SK-N-SH (cell line): ENCODE measurements at regions not wholly inside any gene's neighbourhood (a gene's known extent, or its start where the extent isn't known, plus 50 kb on each side); places are given as distances from the start of the nearest gene placed in this dataset.

Experiments
- CTCF ChIA-PET: fragments of 300-600, 350-600 bp; formaldehyde crosslinking; extraction: SDS; loops from one replicate; lab custom pipeline; 2021; lab: Yijun Ruan, JAX
- POLR2A ChIA-PET: fragments of 350-600 bp; sonication (Branson Sonifier 250); formaldehyde crosslinking; extraction: SDS; loops from one replicate; lab custom pipeline; 2020; ENCODE audit warnings: antibody characterized with exemption, inconsistent platforms; lab: Yijun Ruan, JAX
- DNase-seq: peaks from one replicate; pipeline ENCODE4 v3.0.0; 2012
- H2AFZ ChIP-seq: fragments of 200-600 bp; sonication (generic); 2 replicates; pipeline ENCODE4 v1.8.1; 2016; ENCODE audit warnings: antibody characterized with exemption, mild to moderate bottlenecking, low read depth
- H3F3A ChIP-seq: fragments of 200-600 bp; sonication (generic); replicated peaks from 2 replicates; pipeline ENCODE3; 2016; ENCODE audit warnings: antibody characterized with exemption, mild to moderate bottlenecking; ENCODE audit not compliant: insufficient read depth
- H3K27ac ChIP-seq, 2 experiments: fragments of 200-500 bp in 1 of 2; fragments of 200-600 bp in 1 of 2; sonication (Bioruptor generic) in 1 of 2; sonication (generic), shearing (Covaris generic) in 1 of 2; 2 replicates each; pipeline versions ENCODE4 v1.5.1 to v1.6.1; 2014 to 2016; ENCODE audit warnings: low read depth in 2 of 2, inconsistent platforms in 1 of 2, low read length in 1 of 2, mild to moderate bottlenecking in 1 of 2, mixed read lengths in 1 of 2
- H3K27me3 ChIP-seq: fragments of 200-600 bp; sonication (generic), shearing (Covaris generic); 2 replicates; pipeline ENCODE4 v1.6.1; 2016; ENCODE audit warnings: mixed run types; ENCODE audit not compliant: insufficient read depth
- H3K36me3 ChIP-seq, 2 experiments: fragments of 200-500 bp in 1 of 2; fragments of 200-600 bp in 1 of 2; sonication (Bioruptor generic) in 1 of 2; sonication (generic) in 1 of 2; replicated peaks in 1 of 2; 2 replicates each; pipeline versions ENCODE3 to v1.5.1; 2014 to 2016; ENCODE audit warnings: low read length in 1 of 2, mild to moderate bottlenecking in 1 of 2; ENCODE audit not compliant: insufficient read depth in 2 of 2, control insufficient read depth in 1 of 2
- H3K4me1 ChIP-seq, 2 experiments: fragments of 200-500 bp in 1 of 2; fragments of 200-600 bp in 1 of 2; sonication (Bioruptor generic) in 1 of 2; sonication (generic), shearing (Covaris generic) in 1 of 2; 2 replicates each; pipeline versions ENCODE4 v1.5.1 to v1.6.1; 2014 to 2016; ENCODE audit warnings: low read depth in 1 of 2, low read length in 1 of 2, mixed run types in 1 of 2; ENCODE audit not compliant: insufficient read depth in 2 of 2, control insufficient read depth in 1 of 2
- H3K4me2 ChIP-seq: fragments of 200-600 bp; sonication (generic), shearing (Covaris generic); 2 replicates; pipeline ENCODE4 v1.6.1; 2017; ENCODE audit warnings: mixed run types
- H3K4me3 ChIP-seq, 2 experiments: fragments of 200-500 bp in 1 of 2; fragments of 200-600 bp in 1 of 2; sonication (Bioruptor generic) in 1 of 2; sonication (generic), shearing (Covaris generic) in 1 of 2; 2 replicates each; pipeline versions ENCODE4 v1.5.1 to v1.8.1; 2014 to 2016; ENCODE audit warnings: low read depth in 2 of 2, inconsistent platforms in 1 of 2, low read length in 1 of 2, mild to moderate bottlenecking in 1 of 2, mixed read lengths in 1 of 2, moderate library complexity in 1 of 2
- H3K79me2 ChIP-seq: fragments of 200-600 bp; sonication (generic); 2 replicates; pipeline ENCODE4 v1.8.1; 2017; ENCODE audit warnings: mild to moderate bottlenecking; ENCODE audit not compliant: insufficient read depth
- H3K9ac ChIP-seq: fragments of 200-600 bp; sonication (generic); 2 replicates; pipeline ENCODE4 v1.6.1; 2017; ENCODE audit warnings: mixed run types
- H3K9me2 ChIP-seq: fragments of 200-600 bp; sonication (generic); 2 replicates; pipeline ENCODE4 v1.6.1; 2017; ENCODE audit warnings: mixed run types
- H3K9me3 ChIP-seq: fragments of 200-600 bp; sonication (generic); 2 replicates; pipeline ENCODE4 v1.6.1; 2017; ENCODE audit warnings: mixed run types, mild to moderate bottlenecking, moderate library complexity
- H4K20me1 ChIP-seq: fragments of 200-600 bp; sonication (generic); 2 replicates; pipeline ENCODE4 v1.6.1; 2017; ENCODE audit warnings: mild to moderate bottlenecking, mixed run types; ENCODE audit not compliant: insufficient read depth
- ELF1 ChIP-seq: IDR thresholded peaks from 2 replicates; pipeline ENCODE4 v1.4.0; 2012
- EZH2phosphoT487 ChIP-seq: fragments of 200-600 bp; sonication (generic); IDR thresholded peaks from 2 replicates; pipeline ENCODE4 v1.6.1; 2017; ENCODE audit warnings: low read depth, mixed run types, mild to moderate bottlenecking, antibody characterized with exemption, moderate library complexity, borderline replicate concordance
- FOSL2 ChIP-seq: IDR thresholded peaks from 2 replicates; pipeline ENCODE4 v1.4.0; 2012; ENCODE audit warnings: low read depth, mild to moderate bottlenecking, moderate library complexity, borderline replicate concordance
- JUND ChIP-seq: IDR thresholded peaks from 2 replicates; pipeline ENCODE4 v1.4.0; 2012
- MXI1 ChIP-seq: IDR thresholded peaks from 2 replicates; pipeline ENCODE4 v1.6.1; 2012; ENCODE audit warnings: mild to moderate bottlenecking, low read depth, low read length, improper control_type of control experiment
- NFIC ChIP-seq: IDR thresholded peaks from 2 replicates; pipeline ENCODE4 v1.4.0; 2012; ENCODE audit warnings: borderline replicate concordance
- NRF1 ChIP-seq: IDR thresholded peaks from 2 replicates; pipeline ENCODE4 v1.6.1; 2012; ENCODE audit warnings: low read depth, mild to moderate bottlenecking, low read length
- POLR2AphosphoS5 ChIP-seq: IDR thresholded peaks from 2 replicates; pipeline ENCODE4 v1.6.1; 2012; ENCODE audit warnings: low read depth, low read length
- RAD21 ChIP-seq: IDR thresholded peaks from 2 replicates; pipeline ENCODE4 v1.6.1; 2012; ENCODE audit warnings: mild to moderate bottlenecking, low read length
- RFX5 ChIP-seq: IDR thresholded peaks from 2 replicates; pipeline ENCODE4 v1.6.1; 2012; ENCODE audit warnings: mild to moderate bottlenecking, improper control_type of control experiment, low read length
- TAF1 ChIP-seq: IDR thresholded peaks from 2 replicates; pipeline ENCODE4 v1.6.1; 2012; ENCODE audit warnings: low read depth, mild to moderate bottlenecking, low read length, moderate library complexity, borderline replicate concordance
- TCF12 ChIP-seq: IDR thresholded peaks from 2 replicates; pipeline ENCODE4 v1.4.0; 2012
- YY1 ChIP-seq: IDR thresholded peaks from 2 replicates; pipeline ENCODE4 v1.4.0; 2012; ENCODE audit warnings: low read depth, mild to moderate bottlenecking
- WGBS: methylation state at CpG from one replicate; pipeline ENCODE4 v1.1.6; 2017; ENCODE audit warnings: low lambda C conversion rate; 5-methylcytosine and 5-hydroxymethylcytosine counted together
- TF ChIP-seq, protein P1 (sequence below): IDR thresholded peaks from 2 replicates; pipeline ENCODE4 v1.6.1; 2012; ENCODE audit warnings: mild to moderate bottlenecking, low read depth, low read length, moderate library complexity
- TF ChIP-seq, protein P2 (sequence below): fragments of 150-350 bp; IDR thresholded peaks from 2 replicates; pipeline ENCODE4 v1.6.1; 2016; ENCODE audit warnings: mild to moderate bottlenecking, low read depth, low read length
- TF ChIP-seq, protein P3 (sequence below): IDR thresholded peaks from 2 replicates; pipeline ENCODE4 v1.4.0; 2012; ENCODE audit warnings: low read depth, borderline replicate concordance
- TF ChIP-seq, protein P4 (sequence below): IDR thresholded peaks from 2 replicates; pipeline ENCODE4 v1.4.0; 2012; ENCODE audit warnings: low read depth, borderline replicate concordance
- TF ChIP-seq, protein P5 (sequence below): fragments of 150-350 bp; IDR thresholded peaks from 2 replicates; pipeline ENCODE4 v1.6.1; 2017; ENCODE audit warnings: antibody characterized with exemption, low read length, low read depth, borderline replicate concordance

DNA sequence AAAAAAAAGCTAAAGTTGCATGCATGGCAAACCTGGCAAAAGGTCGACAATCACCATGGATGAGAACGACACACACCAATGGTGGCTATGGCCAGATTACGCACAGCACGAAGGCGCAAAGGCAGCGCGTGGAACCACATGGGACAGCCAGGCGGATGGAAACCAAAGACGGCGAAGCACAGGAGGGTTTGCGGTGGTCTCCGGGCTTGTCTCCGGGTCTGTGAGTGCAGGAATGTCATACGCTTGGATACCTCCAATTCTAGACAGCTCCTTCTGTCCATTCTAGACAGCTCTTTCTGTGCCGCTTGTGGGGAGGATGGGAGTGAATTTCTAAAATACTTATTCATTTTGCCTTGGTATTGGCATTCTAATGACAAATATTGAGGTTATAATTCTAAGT lies 685.4 kb downstream of the BRD1 start:
- Histone ChIP-seq H3K36me3 (no peaks in the 10 kb centered on the region), H3K4me1 (peaks cover 0 to 25% of the 10 kb centered on the region in 2 experiments; a peak in 1 of 4 replicates), H3F3A (no peaks in the 10 kb centered on the region), H3K4me3 (no peak overlapping the region), H3K27ac (no peak overlapping the region)
- CTCF ChIA-PET = no interaction called here
- 49% methylated on average over 13 of the region's 15 CpGs for WGBS
- TF ChIP-seq POLR2AphosphoS5 = no peak
- no peak for TF ChIP-seq RFX5
- TF ChIP-seq MXI1 = no peak
- no peak for TF ChIP-seq FOSL2
- TF ChIP-seq, protein P1, sequence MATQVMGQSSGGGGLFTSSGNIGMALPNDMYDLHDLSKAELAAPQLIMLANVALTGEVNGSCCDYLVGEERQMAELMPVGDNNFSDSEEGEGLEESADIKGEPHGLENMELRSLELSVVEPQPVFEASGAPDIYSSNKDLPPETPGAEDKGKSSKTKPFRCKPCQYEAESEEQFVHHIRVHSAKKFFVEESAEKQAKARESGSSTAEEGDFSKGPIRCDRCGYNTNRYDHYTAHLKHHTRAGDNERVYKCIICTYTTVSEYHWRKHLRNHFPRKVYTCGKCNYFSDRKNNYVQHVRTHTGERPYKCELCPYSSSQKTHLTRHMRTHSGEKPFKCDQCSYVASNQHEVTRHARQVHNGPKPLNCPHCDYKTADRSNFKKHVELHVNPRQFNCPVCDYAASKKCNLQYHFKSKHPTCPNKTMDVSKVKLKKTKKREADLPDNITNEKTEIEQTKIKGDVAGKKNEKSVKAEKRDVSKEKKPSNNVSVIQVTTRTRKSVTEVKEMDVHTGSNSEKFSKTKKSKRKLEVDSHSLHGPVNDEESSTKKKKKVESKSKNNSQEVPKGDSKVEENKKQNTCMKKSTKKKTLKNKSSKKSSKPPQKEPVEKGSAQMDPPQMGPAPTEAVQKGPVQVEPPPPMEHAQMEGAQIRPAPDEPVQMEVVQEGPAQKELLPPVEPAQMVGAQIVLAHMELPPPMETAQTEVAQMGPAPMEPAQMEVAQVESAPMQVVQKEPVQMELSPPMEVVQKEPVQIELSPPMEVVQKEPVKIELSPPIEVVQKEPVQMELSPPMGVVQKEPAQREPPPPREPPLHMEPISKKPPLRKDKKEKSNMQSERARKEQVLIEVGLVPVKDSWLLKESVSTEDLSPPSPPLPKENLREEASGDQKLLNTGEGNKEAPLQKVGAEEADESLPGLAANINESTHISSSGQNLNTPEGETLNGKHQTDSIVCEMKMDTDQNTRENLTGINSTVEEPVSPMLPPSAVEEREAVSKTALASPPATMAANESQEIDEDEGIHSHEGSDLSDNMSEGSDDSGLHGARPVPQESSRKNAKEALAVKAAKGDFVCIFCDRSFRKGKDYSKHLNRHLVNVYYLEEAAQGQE = no peak
- TF ChIP-seq, protein P2, sequence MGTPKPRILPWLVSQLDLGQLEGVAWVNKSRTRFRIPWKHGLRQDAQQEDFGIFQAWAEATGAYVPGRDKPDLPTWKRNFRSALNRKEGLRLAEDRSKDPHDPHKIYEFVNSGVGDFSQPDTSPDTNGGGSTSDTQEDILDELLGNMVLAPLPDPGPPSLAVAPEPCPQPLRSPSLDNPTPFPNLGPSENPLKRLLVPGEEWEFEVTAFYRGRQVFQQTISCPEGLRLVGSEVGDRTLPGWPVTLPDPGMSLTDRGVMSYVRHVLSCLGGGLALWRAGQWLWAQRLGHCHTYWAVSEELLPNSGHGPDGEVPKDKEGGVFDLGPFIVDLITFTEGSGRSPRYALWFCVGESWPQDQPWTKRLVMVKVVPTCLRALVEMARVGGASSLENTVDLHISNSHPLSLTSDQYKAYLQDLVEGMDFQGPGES = no peak
- TF ChIP-seq, protein P3, sequence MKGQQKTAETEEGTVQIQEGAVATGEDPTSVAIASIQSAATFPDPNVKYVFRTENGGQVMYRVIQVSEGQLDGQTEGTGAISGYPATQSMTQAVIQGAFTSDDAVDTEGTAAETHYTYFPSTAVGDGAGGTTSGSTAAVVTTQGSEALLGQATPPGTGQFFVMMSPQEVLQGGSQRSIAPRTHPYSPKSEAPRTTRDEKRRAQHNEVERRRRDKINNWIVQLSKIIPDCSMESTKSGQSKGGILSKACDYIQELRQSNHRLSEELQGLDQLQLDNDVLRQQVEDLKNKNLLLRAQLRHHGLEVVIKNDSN = no peak
- TF ChIP-seq RAD21 = no peak
- no peak for TF ChIP-seq NFIC
- TF ChIP-seq ELF1 = no peak
- TF ChIP-seq NRF1 = no peak
- TF ChIP-seq YY1 = no peak
- TF ChIP-seq JUND = no peak
- TF ChIP-seq, protein P4, sequence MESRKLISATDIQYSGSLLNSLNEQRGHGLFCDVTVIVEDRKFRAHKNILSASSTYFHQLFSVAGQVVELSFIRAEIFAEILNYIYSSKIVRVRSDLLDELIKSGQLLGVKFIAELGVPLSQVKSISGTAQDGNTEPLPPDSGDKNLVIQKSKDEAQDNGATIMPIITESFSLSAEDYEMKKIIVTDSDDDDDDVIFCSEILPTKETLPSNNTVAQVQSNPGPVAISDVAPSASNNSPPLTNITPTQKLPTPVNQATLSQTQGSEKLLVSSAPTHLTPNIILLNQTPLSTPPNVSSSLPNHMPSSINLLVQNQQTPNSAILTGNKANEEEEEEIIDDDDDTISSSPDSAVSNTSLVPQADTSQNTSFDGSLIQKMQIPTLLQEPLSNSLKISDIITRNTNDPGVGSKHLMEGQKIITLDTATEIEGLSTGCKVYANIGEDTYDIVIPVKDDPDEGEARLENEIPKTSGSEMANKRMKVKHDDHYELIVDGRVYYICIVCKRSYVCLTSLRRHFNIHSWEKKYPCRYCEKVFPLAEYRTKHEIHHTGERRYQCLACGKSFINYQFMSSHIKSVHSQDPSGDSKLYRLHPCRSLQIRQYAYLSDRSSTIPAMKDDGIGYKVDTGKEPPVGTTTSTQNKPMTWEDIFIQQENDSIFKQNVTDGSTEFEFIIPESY = no peak
- TF ChIP-seq TCF12 = no peak
- no peak for TF ChIP-seq EZH2phosphoT487
- TF ChIP-seq TAF1 = no peak
- TF ChIP-seq, protein P5, sequence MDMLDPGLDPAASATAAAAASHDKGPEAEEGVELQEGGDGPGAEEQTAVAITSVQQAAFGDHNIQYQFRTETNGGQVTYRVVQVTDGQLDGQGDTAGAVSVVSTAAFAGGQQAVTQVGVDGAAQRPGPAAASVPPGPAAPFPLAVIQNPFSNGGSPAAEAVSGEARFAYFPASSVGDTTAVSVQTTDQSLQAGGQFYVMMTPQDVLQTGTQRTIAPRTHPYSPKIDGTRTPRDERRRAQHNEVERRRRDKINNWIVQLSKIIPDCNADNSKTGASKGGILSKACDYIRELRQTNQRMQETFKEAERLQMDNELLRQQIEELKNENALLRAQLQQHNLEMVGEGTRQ = no peak
- TF ChIP-seq, all 33 proteins: peak for 0
- Histone ChIP-seq H3K9me3 (no peaks in the 10 kb centered on the region), H3K4me2 (no peak overlapping the region), H3K79me2 (no peaks in the 10 kb centered on the region), H3K9ac (no peak overlapping the region), H4K20me1 (no peaks in the 10 kb centered on the region), H3K27me3 (no peaks in the 10 kb centered on the region; the same call in 1 of the 2 replicates), H3K9me2 (no peaks in the 10 kb centered on the region), H2AFZ (no peak overlapping the region)
- DNase-seq = no peak
- POLR2A ChIA-PET = no interaction called here
